HepG2 (cell line): ENCODE measurements at regions not wholly inside any gene's neighbourhood (a gene's known extent, or its start where the extent isn't known, plus 50 kb on each side); places are given as distances from the start of the nearest gene placed in this dataset.

Source experiments
- TF ChIP-seq, protein P1 (sequence below), 2 experiments: fragments of 450-650 bp in 1 of 2; sonication (generic) in 1 of 2; formaldehyde crosslinking in 1 of 2; IDR thresholded peaks; 2 replicates each; pipeline versions ENCODE4 v1.6.1 to v1.8.0; 2016 to 2022; ENCODE audit warnings: antibody characterized with exemption in 1 of 2, mild to moderate bottlenecking in 1 of 2, missing genetic modification reagents in 1 of 2
- TF ChIP-seq, protein P2 (sequence below): sonication (generic); formaldehyde crosslinking; IDR thresholded peaks from 2 replicates; pipeline ENCODE4 v1.5.1; 2020; ENCODE audit warnings: missing genetic modification reagents, mild to moderate bottlenecking, borderline replicate concordance

DNA sequence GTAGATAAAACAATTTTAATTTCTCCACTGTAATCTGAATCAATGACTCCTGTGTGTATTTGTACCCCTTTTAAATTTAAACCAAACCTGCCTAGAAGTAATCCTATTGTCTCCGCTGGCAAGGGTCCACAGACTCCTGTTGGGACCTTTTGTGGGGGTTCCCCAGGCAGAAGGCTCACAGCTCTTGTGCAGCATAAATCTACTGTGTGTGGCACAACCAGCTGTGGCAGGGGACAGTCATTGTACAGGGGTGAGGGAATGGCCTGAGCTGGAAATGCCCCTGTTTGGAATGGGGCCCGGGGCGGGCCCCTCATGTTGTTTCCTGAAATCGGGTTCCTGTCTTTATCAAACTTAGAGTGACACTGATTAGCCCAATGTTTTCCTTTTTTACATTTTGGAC lies 318.2 kb upstream of the FAM98A start (continued):
- TF ChIP-seq, protein P1, sequence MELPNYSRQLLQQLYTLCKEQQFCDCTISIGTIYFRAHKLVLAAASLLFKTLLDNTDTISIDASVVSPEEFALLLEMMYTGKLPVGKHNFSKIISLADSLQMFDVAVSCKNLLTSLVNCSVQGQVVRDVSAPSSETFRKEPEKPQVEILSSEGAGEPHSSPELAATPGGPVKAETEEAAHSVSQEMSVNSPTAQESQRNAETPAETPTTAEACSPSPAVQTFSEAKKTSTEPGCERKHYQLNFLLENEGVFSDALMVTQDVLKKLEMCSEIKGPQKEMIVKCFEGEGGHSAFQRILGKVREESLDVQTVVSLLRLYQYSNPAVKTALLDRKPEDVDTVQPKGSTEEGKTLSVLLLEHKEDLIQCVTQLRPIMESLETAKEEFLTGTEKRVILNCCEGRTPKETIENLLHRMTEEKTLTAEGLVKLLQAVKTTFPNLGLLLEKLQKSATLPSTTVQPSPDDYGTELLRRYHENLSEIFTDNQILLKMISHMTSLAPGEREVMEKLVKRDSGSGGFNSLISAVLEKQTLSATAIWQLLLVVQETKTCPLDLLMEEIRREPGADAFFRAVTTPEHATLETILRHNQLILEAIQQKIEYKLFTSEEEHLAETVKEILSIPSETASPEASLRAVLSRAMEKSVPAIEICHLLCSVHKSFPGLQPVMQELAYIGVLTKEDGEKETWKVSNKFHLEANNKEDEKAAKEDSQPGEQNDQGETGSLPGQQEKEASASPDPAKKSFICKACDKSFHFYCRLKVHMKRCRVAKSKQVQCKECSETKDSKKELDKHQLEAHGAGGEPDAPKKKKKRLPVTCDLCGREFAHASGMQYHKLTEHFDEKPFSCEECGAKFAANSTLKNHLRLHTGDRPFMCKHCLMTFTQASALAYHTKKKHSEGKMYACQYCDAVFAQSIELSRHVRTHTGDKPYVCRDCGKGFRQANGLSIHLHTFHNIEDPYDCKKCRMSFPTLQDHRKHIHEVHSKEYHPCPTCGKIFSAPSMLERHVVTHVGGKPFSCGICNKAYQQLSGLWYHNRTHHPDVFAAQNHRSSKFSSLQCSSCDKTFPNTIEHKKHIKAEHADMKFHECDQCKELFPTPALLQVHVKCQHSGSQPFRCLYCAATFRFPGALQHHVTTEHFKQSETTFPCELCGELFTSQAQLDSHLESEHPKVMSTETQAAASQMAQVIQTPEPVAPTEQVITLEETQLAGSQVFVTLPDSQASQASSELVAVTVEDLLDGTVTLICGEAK (IDR thresholded peaks at IDR 0.05), result no peak
- TF ChIP-seq, protein P1 (CRISPR knock-in tag; IDR thresholded peaks at IDR 0.05), result no peak
- TF ChIP-seq, protein P2, sequence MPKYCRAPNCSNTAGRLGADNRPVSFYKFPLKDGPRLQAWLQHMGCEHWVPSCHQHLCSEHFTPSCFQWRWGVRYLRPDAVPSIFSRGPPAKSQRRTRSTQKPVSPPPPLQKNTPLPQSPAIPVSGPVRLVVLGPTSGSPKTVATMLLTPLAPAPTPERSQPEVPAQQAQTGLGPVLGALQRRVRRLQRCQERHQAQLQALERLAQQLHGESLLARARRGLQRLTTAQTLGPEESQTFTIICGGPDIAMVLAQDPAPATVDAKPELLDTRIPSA (CRISPR knock-in tag), result no peak
